SK-N-SH (cell line): ENCODE measurements at regions not wholly inside any gene's neighbourhood (a gene's known extent, or its start where the extent isn't known, plus 50 kb on each side); places are given as distances from the start of the nearest gene placed in this dataset.

Experiments used
- CTCF ChIA-PET: fragments of 300-600, 350-600 bp; formaldehyde crosslinking; extraction: SDS; loops from one replicate; lab custom pipeline; 2021; lab: Yijun Ruan, JAX
- POLR2A ChIA-PET: fragments of 350-600 bp; sonication (Branson Sonifier 250); formaldehyde crosslinking; extraction: SDS; loops from one replicate; lab custom pipeline; 2020; ENCODE audit warnings: antibody characterized with exemption, inconsistent platforms; lab: Yijun Ruan, JAX
- DNase-seq: peaks from one replicate; pipeline ENCODE4 v3.0.0; 2012
- H2AFZ ChIP-seq: fragments of 200-600 bp; sonication (generic); 2 replicates; pipeline ENCODE4 v1.8.1; 2016; ENCODE audit warnings: antibody characterized with exemption, mild to moderate bottlenecking, low read depth
- H3F3A ChIP-seq: fragments of 200-600 bp; sonication (generic); replicated peaks from 2 replicates; pipeline ENCODE3; 2016; ENCODE audit warnings: antibody characterized with exemption, mild to moderate bottlenecking; ENCODE audit not compliant: insufficient read depth
- H3K27ac ChIP-seq, 2 experiments: fragments of 200-500 bp in 1 of 2; fragments of 200-600 bp in 1 of 2; sonication (Bioruptor generic) in 1 of 2; sonication (generic), shearing (Covaris generic) in 1 of 2; 2 replicates each; pipeline versions ENCODE4 v1.5.1 to v1.6.1; 2014 to 2016; ENCODE audit warnings: low read depth in 2 of 2, inconsistent platforms in 1 of 2, low read length in 1 of 2, mild to moderate bottlenecking in 1 of 2, mixed read lengths in 1 of 2
- H3K27me3 ChIP-seq: fragments of 200-600 bp; sonication (generic), shearing (Covaris generic); 2 replicates; pipeline ENCODE4 v1.6.1; 2016; ENCODE audit warnings: mixed run types; ENCODE audit not compliant: insufficient read depth
- H3K36me3 ChIP-seq, 2 experiments: fragments of 200-500 bp in 1 of 2; fragments of 200-600 bp in 1 of 2; sonication (Bioruptor generic) in 1 of 2; sonication (generic) in 1 of 2; replicated peaks in 1 of 2; 2 replicates each; pipeline versions ENCODE3 to v1.5.1; 2014 to 2016; ENCODE audit warnings: low read length in 1 of 2, mild to moderate bottlenecking in 1 of 2; ENCODE audit not compliant: insufficient read depth in 2 of 2, control insufficient read depth in 1 of 2
- H3K4me1 ChIP-seq, 2 experiments: fragments of 200-500 bp in 1 of 2; fragments of 200-600 bp in 1 of 2; sonication (Bioruptor generic) in 1 of 2; sonication (generic), shearing (Covaris generic) in 1 of 2; 2 replicates each; pipeline versions ENCODE4 v1.5.1 to v1.6.1; 2014 to 2016; ENCODE audit warnings: low read depth in 1 of 2, low read length in 1 of 2, mixed run types in 1 of 2; ENCODE audit not compliant: insufficient read depth in 2 of 2, control insufficient read depth in 1 of 2
- H3K4me2 ChIP-seq: fragments of 200-600 bp; sonication (generic), shearing (Covaris generic); 2 replicates; pipeline ENCODE4 v1.6.1; 2017; ENCODE audit warnings: mixed run types
- H3K4me3 ChIP-seq, 2 experiments: fragments of 200-500 bp in 1 of 2; fragments of 200-600 bp in 1 of 2; sonication (Bioruptor generic) in 1 of 2; sonication (generic), shearing (Covaris generic) in 1 of 2; 2 replicates each; pipeline versions ENCODE4 v1.5.1 to v1.8.1; 2014 to 2016; ENCODE audit warnings: low read depth in 2 of 2, inconsistent platforms in 1 of 2, low read length in 1 of 2, mild to moderate bottlenecking in 1 of 2, mixed read lengths in 1 of 2, moderate library complexity in 1 of 2
- H3K79me2 ChIP-seq: fragments of 200-600 bp; sonication (generic); 2 replicates; pipeline ENCODE4 v1.8.1; 2017; ENCODE audit warnings: mild to moderate bottlenecking; ENCODE audit not compliant: insufficient read depth
- H3K9ac ChIP-seq: fragments of 200-600 bp; sonication (generic); 2 replicates; pipeline ENCODE4 v1.6.1; 2017; ENCODE audit warnings: mixed run types
- H3K9me2 ChIP-seq: fragments of 200-600 bp; sonication (generic); 2 replicates; pipeline ENCODE4 v1.6.1; 2017; ENCODE audit warnings: mixed run types
- H3K9me3 ChIP-seq: fragments of 200-600 bp; sonication (generic); 2 replicates; pipeline ENCODE4 v1.6.1; 2017; ENCODE audit warnings: mixed run types, mild to moderate bottlenecking, moderate library complexity
- H4K20me1 ChIP-seq: fragments of 200-600 bp; sonication (generic); 2 replicates; pipeline ENCODE4 v1.6.1; 2017; ENCODE audit warnings: mild to moderate bottlenecking, mixed run types; ENCODE audit not compliant: insufficient read depth
- CHD2 ChIP-seq: fragments of 150-350 bp; IDR thresholded peaks from 2 replicates; pipeline ENCODE4 v1.6.1; 2018; ENCODE audit warnings: low read length; ENCODE audit not compliant: partially characterized antibody
- CTCF ChIP-seq: fragments of 200-600 bp; sonication (generic); IDR thresholded peaks from 2 replicates; pipeline ENCODE4 v1.6.1; 2017; ENCODE audit warnings: antibody characterized with exemption, mild to moderate bottlenecking, moderate library complexity
- EZH2phosphoT487 ChIP-seq: fragments of 200-600 bp; sonication (generic); IDR thresholded peaks from 2 replicates; pipeline ENCODE4 v1.6.1; 2017; ENCODE audit warnings: low read depth, mixed run types, mild to moderate bottlenecking, antibody characterized with exemption, moderate library complexity, borderline replicate concordance
- FOSL2 ChIP-seq: IDR thresholded peaks from 2 replicates; pipeline ENCODE4 v1.4.0; 2012; ENCODE audit warnings: low read depth, mild to moderate bottlenecking, moderate library complexity, borderline replicate concordance
- FOXJ3 ChIP-seq: sonication (generic); formaldehyde crosslinking; IDR thresholded peaks from 2 replicates; pipeline ENCODE4 v1.5.1; 2020; ENCODE audit warnings: mild to moderate bottlenecking, missing genetic modification reagents
- GABPA ChIP-seq: IDR thresholded peaks from 2 replicates; pipeline ENCODE4 v1.4.0; 2012; ENCODE audit warnings: low read depth, mild to moderate bottlenecking
- MAX ChIP-seq: IDR thresholded peaks from 2 replicates; pipeline ENCODE4 v1.4.0; 2012; ENCODE audit warnings: low read depth
- MEF2A ChIP-seq: IDR thresholded peaks from 2 replicates; pipeline ENCODE4 v1.4.0; 2012; ENCODE audit warnings: low read depth, borderline replicate concordance
- MXI1 ChIP-seq: IDR thresholded peaks from 2 replicates; pipeline ENCODE4 v1.6.1; 2012; ENCODE audit warnings: mild to moderate bottlenecking, low read depth, low read length, improper control_type of control experiment
- NFIC ChIP-seq: IDR thresholded peaks from 2 replicates; pipeline ENCODE4 v1.4.0; 2012; ENCODE audit warnings: borderline replicate concordance
- NRF1 ChIP-seq: IDR thresholded peaks from 2 replicates; pipeline ENCODE4 v1.6.1; 2012; ENCODE audit warnings: low read depth, mild to moderate bottlenecking, low read length
- POLR2AphosphoS5 ChIP-seq: IDR thresholded peaks from 2 replicates; pipeline ENCODE4 v1.6.1; 2012; ENCODE audit warnings: low read depth, low read length
- RAD21 ChIP-seq: IDR thresholded peaks from 2 replicates; pipeline ENCODE4 v1.6.1; 2012; ENCODE audit warnings: mild to moderate bottlenecking, low read length
- RCOR1 ChIP-seq: fragments of 150-350 bp; IDR thresholded peaks from 2 replicates; pipeline ENCODE4 v1.6.1; 2017; ENCODE audit warnings: antibody characterized with exemption, low read length
- RXRA ChIP-seq: IDR thresholded peaks from 2 replicates; pipeline ENCODE4 v1.4.0; 2012; ENCODE audit warnings: low read depth, mild to moderate bottlenecking, borderline replicate concordance
- SIN3A ChIP-seq: IDR thresholded peaks from 2 replicates; pipeline ENCODE4 v1.6.1; 2012; ENCODE audit warnings: low read depth, mild to moderate bottlenecking, low read length, moderate library complexity, borderline replicate concordance
- USF1 ChIP-seq: IDR thresholded peaks from 2 replicates; pipeline ENCODE4 v1.4.0; 2012; ENCODE audit warnings: low read depth, borderline replicate concordance
- USF2 ChIP-seq: fragments of 150-350 bp; IDR thresholded peaks from 2 replicates; pipeline ENCODE4 v1.6.1; 2017; ENCODE audit warnings: antibody characterized with exemption, low read length, low read depth, borderline replicate concordance
- ZBTB33 ChIP-seq: IDR thresholded peaks from 2 replicates; pipeline ENCODE4 v1.4.0; 2012; ENCODE audit warnings: low read depth, borderline replicate concordance
- WGBS: methylation state at CpG from one replicate; pipeline ENCODE4 v1.1.6; 2017; ENCODE audit warnings: low lambda C conversion rate; 5-methylcytosine and 5-hydroxymethylcytosine counted together

- no peak overlapping the region for H3K4me2 ChIP-seq
- DNase-seq = no peak
- no peaks in the 10 kb centered on the region for H3K9me2 ChIP-seq
- no peaks in the 10 kb centered on the region for H3K27me3 ChIP-seq
- H4K20me1 ChIP-seq = no peaks in the 10 kb centered on the region
- TF ChIP-seq MEF2A (no peak), FOSL2 (no peak), RCOR1 (no peak), GABPA (no peak), USF1 (no peak), POLR2AphosphoS5 (no peak), MAX (no peak), NRF1 (no peak), USF2 (no peak), FOXJ3 (no peak), RXRA (no peak), CTCF (no peak), MXI1 (no peak), NFIC (no peak), ZBTB33 (no peak), CHD2 (no peak), RAD21 (no peak), EZH2phosphoT487 (no peak), SIN3A (no peak)
- CTCF ChIA-PET = no interaction called here
- H3K4me1 ChIP-seq = no peaks in the 10 kb centered on the region
- H3K27ac ChIP-seq = no peak overlapping the region
- H3K36me3 ChIP-seq = no peaks in the 10 kb centered on the region
- H3K4me3 ChIP-seq = no peak overlapping the region
- H3K79me2 ChIP-seq = no peaks in the 10 kb centered on the region
- no peak overlapping the region for H2AFZ ChIP-seq
- peaks cover 8% of the 10 kb centered on the region; the same call in 1 of the 2 replicates for H3K9me3 ChIP-seq
- no peak overlapping the region for H3K9ac ChIP-seq
- 23% methylated on average over 1 of the region's 1 CpG for WGBS
- H3F3A ChIP-seq = no peaks in the 10 kb centered on the region
- POLR2A ChIA-PET = no interaction called here
These were observed 1231.2 kb upstream of the CELF4 start for GRCh38 chr18:38796762-38797161.
